ENCODE measurements at regions not wholly inside any gene's neighbourhood (a gene's known extent, or its start where the extent isn't known, plus 50 kb on each side); places are given as distances from the start of the nearest gene placed in this dataset.
A peak's percentile ranks its signal among the peaks of the same experiment; 100 is the strongest.

GRCh38 chr11:81080476-81080875 is 1639.6 kb upstream of the TENM4 start:
- no peak for DNase-seq (ENCODE audit: extremely low read depth, insufficient read length)

DNA sequence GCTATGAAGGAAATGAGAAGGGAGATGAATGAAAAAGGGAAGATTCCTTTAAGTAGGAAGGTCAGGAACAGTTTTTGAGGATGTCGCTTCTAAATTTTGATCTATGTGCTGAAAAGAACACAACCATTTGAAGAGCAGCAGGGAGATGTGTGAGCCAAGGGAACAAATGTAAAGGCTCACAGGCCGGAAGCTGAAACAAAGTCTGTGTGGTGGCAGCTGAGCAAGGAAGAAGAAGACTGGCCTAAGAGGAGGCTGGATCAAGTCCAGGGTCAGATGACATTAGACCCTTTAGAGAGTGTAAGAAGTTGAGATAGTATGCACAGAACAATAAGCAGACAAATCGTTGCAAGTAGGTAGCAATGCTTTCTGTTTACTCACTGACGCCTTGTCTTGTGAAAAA is 1631.4 kb upstream of the TENM4 start:
- DNase-seq (ENCODE audit: extremely low read depth, insufficient read length): no peak
- H3K27me3 ChIP-seq (replicated peaks; ENCODE audit: control insufficient read depth, insufficient read depth, low read length): no peaks in the 10 kb centered on the region
- no peak for TF ChIP-seq CTCF (IDR thresholded peaks at IDR 0.05; ENCODE audit: insufficient read depth, low read length, poor library complexity, severe bottlenecking)
- H3K36me3 ChIP-seq (ENCODE audit: control insufficient read depth, insufficient read depth, low read length): no peaks in the 10 kb centered on the region
- no peak overlapping the region for H3K4me3 ChIP-seq (replicated peaks; ENCODE audit: low read depth, low read length)

More at GRCh38 chr11:81080476-81080875, 1639.6 kb upstream of the TENM4 start:
- Histone ChIP-seq H3K27me3 (replicated peaks; ENCODE audit: control insufficient read depth, insufficient read depth, low read length) (no peaks in the 10 kb centered on the region), H3K36me3 (ENCODE audit: control insufficient read depth, insufficient read depth, low read length) (no peaks in the 10 kb centered on the region), H3K4me3 (replicated peaks; ENCODE audit: low read depth, low read length) (no peak overlapping the region)
- no peak for TF ChIP-seq CTCF (IDR thresholded peaks at IDR 0.05; ENCODE audit: insufficient read depth, low read length, poor library complexity, severe bottlenecking)

DNA sequence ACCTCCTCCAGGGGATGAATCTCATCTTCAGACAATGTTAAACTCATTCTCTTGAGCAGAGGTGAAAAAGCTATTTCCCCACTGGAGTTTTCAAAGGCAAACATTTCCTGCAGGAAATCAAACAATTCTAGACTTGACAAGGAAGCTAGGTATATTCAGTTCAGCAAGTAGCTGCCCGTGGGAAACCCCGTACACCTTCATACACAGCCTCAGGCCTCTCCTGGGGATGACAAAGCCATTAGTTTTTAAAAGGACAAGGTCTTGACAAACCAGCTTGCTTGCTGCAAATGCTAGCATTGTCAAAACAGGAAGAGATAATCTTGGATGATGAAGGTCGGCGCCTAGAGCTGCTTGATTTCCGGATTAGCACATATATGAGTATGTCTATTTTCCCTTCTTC is 1630.8 kb upstream of the TENM4 start:
- no peak for TF ChIP-seq CTCF (IDR thresholded peaks at IDR 0.05; ENCODE audit: insufficient read depth, low read length, poor library complexity, severe bottlenecking)
- no peak for DNase-seq (ENCODE audit: extremely low read depth, insufficient read length)
- Histone ChIP-seq H3K27me3 (replicated peaks; ENCODE audit: control insufficient read depth, insufficient read depth, low read length) (no peaks in the 10 kb centered on the region), H3K36me3 (ENCODE audit: control insufficient read depth, insufficient read depth, low read length) (no peaks in the 10 kb centered on the region), H3K4me3 (replicated peaks; ENCODE audit: low read depth, low read length) (no peak overlapping the region)

- no peak overlapping the region for H3K4me3 ChIP-seq (replicated peaks; ENCODE audit: low read depth, low read length)
- H3K27me3 ChIP-seq (replicated peaks; ENCODE audit: control insufficient read depth, insufficient read depth, low read length): no peaks in the 10 kb centered on the region
- DNase-seq (ENCODE audit: extremely low read depth, insufficient read length): peak; percentile 35
- H3K36me3 ChIP-seq (ENCODE audit: control insufficient read depth, insufficient read depth, low read length): no peaks in the 10 kb centered on the region
- no peak for TF ChIP-seq CTCF (IDR thresholded peaks at IDR 0.05; ENCODE audit: insufficient read depth, low read length, poor library complexity, severe bottlenecking)
Measured at GRCh38 chr11:81070948-81071347, 1630.1 kb upstream of the TENM4 start.

GRCh38 chr11:81059356-81059755 is 1618.5 kb upstream of the TENM4 start:
- Histone ChIP-seq H3K36me3 (ENCODE audit: control insufficient read depth, insufficient read depth, low read length) (no peaks in the 10 kb centered on the region), H3K27me3 (replicated peaks; ENCODE audit: control insufficient read depth, insufficient read depth, low read length) (no peaks in the 10 kb centered on the region; the same call in 1 of the 2 replicates), H3K4me3 (replicated peaks; ENCODE audit: low read depth, low read length) (no peak overlapping the region)
- TF ChIP-seq CTCF (IDR thresholded peaks at IDR 0.05; ENCODE audit: insufficient read depth, low read length, poor library complexity, severe bottlenecking): no peak
- DNase-seq (ENCODE audit: extremely low read depth, insufficient read length): no peak

Measured in GM06990 (cell line).